ENCODE measurements at regions not wholly inside any gene's neighbourhood (a gene's known extent, or its start where the extent isn't known, plus 50 kb on each side); places are given as distances from the start of the nearest gene placed in this dataset.

DNA sequence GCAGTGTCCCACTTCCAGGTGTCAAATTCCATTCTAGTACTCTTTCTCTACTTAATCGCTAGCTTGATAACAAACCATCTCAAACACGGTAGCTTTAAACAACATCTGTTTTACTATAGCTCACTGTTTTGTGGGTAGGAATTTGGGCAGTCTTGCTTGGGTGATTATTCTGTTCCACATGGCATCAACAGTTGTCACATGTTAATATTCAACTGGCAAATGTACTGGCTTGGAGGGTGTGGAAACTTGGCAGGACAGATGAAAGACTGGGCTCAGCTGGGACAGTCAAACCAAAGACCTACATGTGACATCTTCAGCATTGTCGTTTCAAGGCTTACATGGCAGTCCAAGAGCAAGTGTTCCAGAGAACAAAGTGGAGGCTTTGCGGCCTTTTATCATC is 241.8 kb downstream of the PTH2R start:
- no peak for TF ChIP-seq CTCF (IDR thresholded peaks at IDR 0.05)
- no peak for TF ChIP-seq POLR2A (IDR thresholded peaks at IDR 0.05)

Measured in esophagus squamous epithelium (tissue), 4 donors.